ENCODE measurements at regions not wholly inside any gene's neighbourhood (a gene's known extent, or its start where the extent isn't known, plus 50 kb on each side); places are given as distances from the start of the nearest gene placed in this dataset.

DNA sequence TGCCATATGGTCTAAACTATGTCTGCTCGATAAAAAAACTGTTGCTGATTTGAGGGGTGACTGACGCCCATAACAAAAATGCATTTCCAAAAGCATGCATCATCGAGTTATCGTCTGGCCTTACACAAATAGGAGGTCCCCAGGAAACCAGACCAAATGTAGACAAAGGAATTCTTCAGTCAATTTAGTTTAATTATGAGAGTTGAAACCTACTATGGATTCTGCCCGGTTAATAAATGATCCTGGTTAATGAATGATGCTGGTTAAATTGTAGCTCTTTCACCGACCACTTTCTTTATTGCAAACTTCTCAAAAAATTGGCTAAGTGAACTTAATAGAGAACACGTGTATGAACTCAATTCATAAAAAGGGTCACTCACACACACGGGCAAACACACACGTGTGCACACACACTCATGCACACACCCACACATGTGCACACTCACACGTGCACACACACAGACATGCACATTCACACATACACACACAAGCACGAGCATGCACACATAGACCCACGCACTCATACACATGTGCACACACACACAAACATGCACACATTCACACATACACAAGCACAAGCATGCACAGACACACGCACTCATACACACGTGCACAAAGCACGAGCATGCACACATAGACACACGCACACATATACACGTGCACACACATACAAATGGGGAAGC is 59.0 kb upstream of the SALL3 start:
- TF ChIP-seq, protein P1, sequence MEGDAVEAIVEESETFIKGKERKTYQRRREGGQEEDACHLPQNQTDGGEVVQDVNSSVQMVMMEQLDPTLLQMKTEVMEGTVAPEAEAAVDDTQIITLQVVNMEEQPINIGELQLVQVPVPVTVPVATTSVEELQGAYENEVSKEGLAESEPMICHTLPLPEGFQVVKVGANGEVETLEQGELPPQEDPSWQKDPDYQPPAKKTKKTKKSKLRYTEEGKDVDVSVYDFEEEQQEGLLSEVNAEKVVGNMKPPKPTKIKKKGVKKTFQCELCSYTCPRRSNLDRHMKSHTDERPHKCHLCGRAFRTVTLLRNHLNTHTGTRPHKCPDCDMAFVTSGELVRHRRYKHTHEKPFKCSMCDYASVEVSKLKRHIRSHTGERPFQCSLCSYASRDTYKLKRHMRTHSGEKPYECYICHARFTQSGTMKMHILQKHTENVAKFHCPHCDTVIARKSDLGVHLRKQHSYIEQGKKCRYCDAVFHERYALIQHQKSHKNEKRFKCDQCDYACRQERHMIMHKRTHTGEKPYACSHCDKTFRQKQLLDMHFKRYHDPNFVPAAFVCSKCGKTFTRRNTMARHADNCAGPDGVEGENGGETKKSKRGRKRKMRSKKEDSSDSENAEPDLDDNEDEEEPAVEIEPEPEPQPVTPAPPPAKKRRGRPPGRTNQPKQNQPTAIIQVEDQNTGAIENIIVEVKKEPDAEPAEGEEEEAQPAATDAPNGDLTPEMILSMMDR (conservative IDR thresholded peaks at IDR 0.05 in 1 of 2, IDR thresholded peaks at IDR 0.05 in 1 of 2; ENCODE audit: low read depth in 1 of 2, low read length in 2 of 2), result no peak
- no peak for TF ChIP-seq EZH2 (IDR thresholded peaks at IDR 0.05; ENCODE audit: low read length, missing control alignments)

Measured in fibroblast of lung (primary cell).